Neural progenitor cell (in vitro differentiated cells): ENCODE measurements at regions not wholly inside any gene's neighbourhood (a gene's known extent, or its start where the extent isn't known, plus 50 kb on each side); places are given as distances from the start of the nearest gene placed in this dataset.

Source experiments
- DNase-seq: peaks from one replicate; pipeline ENCODE4 v3.0.0-alpha.2; 2016; ENCODE audit warnings: low spot score
- H2AFZ ChIP-seq: fragments of 200-600 bp; sonication (generic); replicated peaks from 2 replicates; pipeline ENCODE4 v1.6.1; 2016; ENCODE audit warnings: antibody characterized with exemption
- H3F3A ChIP-seq: fragments of 200-600 bp; sonication (generic); 2 replicates; pipeline ENCODE4 v1.6.1; 2016; ENCODE audit warnings: antibody characterized with exemption, low read depth
- H3K27ac ChIP-seq: fragments of 200-600 bp; sonication (generic); 2 replicates; pipeline ENCODE4 v1.5.1; 2016; ENCODE audit warnings: mild to moderate bottlenecking
- H3K27me3 ChIP-seq: fragments of 200-600 bp; sonication (generic); 2 replicates; pipeline ENCODE4 v1.6.1; 2016; ENCODE audit warnings: mild to moderate bottlenecking, moderate library complexity
- H3K36me3 ChIP-seq: fragments of 200-600 bp; sonication (generic); 2 replicates; pipeline ENCODE4 v1.5.1; 2016
- H3K4me1 ChIP-seq: fragments of 200-600 bp; sonication (generic); 2 replicates; pipeline ENCODE4 v1.6.1; 2016; ENCODE audit warnings: mixed run types
- H3K4me2 ChIP-seq: fragments of 200-600 bp; sonication (generic); 2 replicates; pipeline ENCODE4 v1.6.1; 2016
- H3K4me3 ChIP-seq: fragments of 200-600 bp; sonication (generic); 2 replicates; pipeline ENCODE4 v1.5.1; 2016
- H3K79me2 ChIP-seq: fragments of 200-600 bp; sonication (generic); 2 replicates; pipeline ENCODE4 v1.6.1; 2016; ENCODE audit warnings: low read depth
- H3K9ac ChIP-seq: fragments of 200-600 bp; sonication (generic); 2 replicates; pipeline ENCODE4 v1.6.1; 2016
- H3K9me3 ChIP-seq: fragments of 200-600 bp; sonication (generic); 2 replicates; pipeline ENCODE4 v1.5.1; 2016; ENCODE audit warnings: low read depth
- H4K20me1 ChIP-seq: fragments of 200-600 bp; sonication (generic); 2 replicates; pipeline ENCODE4 v1.6.1; 2016; ENCODE audit warnings: low read depth
- H3K27ac Mint-ChIP-seq: 3 replicates; pipeline ENCODE4 v1.8.0; 2021; ENCODE audit warnings: mixed read lengths
- H3K27me3 Mint-ChIP-seq: 2 replicates; pipeline ENCODE4 v1.8.0; 2022; ENCODE audit warnings: low read depth, mild to moderate bottlenecking, inconsistent platforms, moderate library complexity, mixed read lengths; ENCODE audit not compliant: insufficient read depth
- H3K36me3 Mint-ChIP-seq: 3 replicates; pipeline ENCODE4 v1.8.0; 2021; ENCODE audit warnings: mixed read lengths
- H3K4me1 Mint-ChIP-seq: 3 replicates; pipeline ENCODE4 v1.8.0; 2021; ENCODE audit warnings: mixed read lengths
- H3K4me3 Mint-ChIP-seq: 3 replicates; pipeline ENCODE4 v1.8.0; 2021; ENCODE audit warnings: mild to moderate bottlenecking, moderate library complexity, mixed read lengths
- H3K9me3 Mint-ChIP-seq: 3 replicates; pipeline ENCODE4 v1.8.0; 2020; ENCODE audit warnings: mixed read lengths
- CTCF ChIP-seq: fragments of 200-600 bp; sonication (generic); IDR thresholded peaks from 2 replicates; pipeline ENCODE4 v1.5.1; 2017; ENCODE audit warnings: antibody characterized with exemption, mild to moderate bottlenecking
- EZH2 ChIP-seq: fragments of 200-600 bp; sonication (generic); IDR thresholded peaks from 2 replicates; pipeline ENCODE4 v1.6.1; 2017; ENCODE audit warnings: antibody characterized with exemption, mild to moderate bottlenecking, moderate library complexity
- EZH2phosphoT487 ChIP-seq: fragments of 200-600 bp; sonication (generic); IDR thresholded peaks from 2 replicates; pipeline ENCODE4 v1.6.1; 2017; ENCODE audit warnings: antibody characterized with exemption

GRCh38 chr15:53843869-53844569, 84.6 kb upstream of the WDR72 start:
- Mint-ChIP-seq H3K36me3 (no peaks in the 10 kb centered on the region), H3K27ac (no peak overlapping the region), H3K4me3 (no peak overlapping the region)

GRCh38 chr15:53843166-53843565, 83.7 kb upstream of the WDR72 start:
- H3K4me1 ChIP-seq = no peaks in the 10 kb centered on the region
- no peaks in the 10 kb centered on the region for H4K20me1 ChIP-seq
- H3K36me3 Mint-ChIP-seq = no peaks in the 10 kb centered on the region
- H3K36me3 ChIP-seq = no peaks in the 10 kb centered on the region
- H3F3A ChIP-seq = no peaks in the 10 kb centered on the region
- no peak for DNase-seq
- no peak overlapping the region for H3K4me3 ChIP-seq
- TF ChIP-seq EZH2phosphoT487 (no peak), EZH2 (no peak), CTCF (no peak)
- no peak overlapping the region for H3K27ac ChIP-seq
- no peaks in the 10 kb centered on the region for H3K9me3 ChIP-seq
- H3K4me1 Mint-ChIP-seq = no peaks in the 10 kb centered on the region
- H3K9me3 Mint-ChIP-seq = peaks cover 3% of the 10 kb centered on the region
- no peak overlapping the region for H3K4me2 ChIP-seq
- no peak overlapping the region for H3K9ac ChIP-seq
- no peaks in the 10 kb centered on the region for H3K27me3 ChIP-seq
- H3K27ac Mint-ChIP-seq = no peak overlapping the region
- no peak overlapping the region for H2AFZ ChIP-seq
- no peak overlapping the region for H3K4me3 Mint-ChIP-seq
- H3K79me2 ChIP-seq = no peaks in the 10 kb centered on the region
- no peaks in the 10 kb centered on the region for H3K27me3 Mint-ChIP-seq

More at GRCh38 chr15:53843869-53844569, 84.6 kb upstream of the WDR72 start:
- TF ChIP-seq EZH2 = no peak
- no peak for TF ChIP-seq EZH2phosphoT487
- no peak for TF ChIP-seq CTCF
- Mint-ChIP-seq H3K4me1 (no peaks in the 10 kb centered on the region), H3K27me3 (no peaks in the 10 kb centered on the region), H3K9me3 (peaks cover 3% of the 10 kb centered on the region)
- H3K27me3 ChIP-seq = no peaks in the 10 kb centered on the region
- H4K20me1 ChIP-seq = no peaks in the 10 kb centered on the region
- no peaks in the 10 kb centered on the region for H3F3A ChIP-seq
- H3K27ac ChIP-seq = no peak overlapping the region
- H3K9ac ChIP-seq = no peak overlapping the region
- no peaks in the 10 kb centered on the region for H3K9me3 ChIP-seq
- no peaks in the 10 kb centered on the region for H3K79me2 ChIP-seq
- H3K4me2 ChIP-seq = no peak overlapping the region
- no peak overlapping the region for H2AFZ ChIP-seq
- DNase-seq = no peak
- no peak overlapping the region for H3K4me3 ChIP-seq
- no peaks in the 10 kb centered on the region for H3K36me3 ChIP-seq
- H3K4me1 ChIP-seq = no peaks in the 10 kb centered on the region

- H3K36me3 Mint-ChIP-seq = no peaks in the 10 kb centered on the region
- no peak for DNase-seq
- Histone ChIP-seq H2AFZ (no peak overlapping the region), H3K4me3 (no peak overlapping the region), H3K9ac (no peak overlapping the region), H3K27ac (no peak overlapping the region), H3K4me1 (no peaks in the 10 kb centered on the region), H3K36me3 (no peaks in the 10 kb centered on the region), H3F3A (no peaks in the 10 kb centered on the region), H3K79me2 (no peaks in the 10 kb centered on the region), H3K4me2 (no peak overlapping the region), H3K9me3 (no peaks in the 10 kb centered on the region), H4K20me1 (no peaks in the 10 kb centered on the region), H3K27me3 (no peaks in the 10 kb centered on the region)
- H3K27me3 Mint-ChIP-seq = no peaks in the 10 kb centered on the region
- no peak overlapping the region for H3K4me3 Mint-ChIP-seq
- H3K4me1 Mint-ChIP-seq = no peaks in the 10 kb centered on the region
- H3K27ac Mint-ChIP-seq = no peak overlapping the region
- H3K9me3 Mint-ChIP-seq = no peaks in the 10 kb centered on the region
- TF ChIP-seq CTCF = no peak
- no peak for TF ChIP-seq EZH2phosphoT487
- TF ChIP-seq EZH2 = no peak
These were observed 82.2 kb upstream of the WDR72 start for GRCh38 chr15:53841651-53842050.
